Vagina (tissue), 2 donors: ENCODE measurements at regions not wholly inside any gene's neighbourhood (a gene's known extent, or its start where the extent isn't known, plus 50 kb on each side); places are given as distances from the start of the nearest gene placed in this dataset.

Experiments used
- DNase-seq, 2 donors: peaks; one replicate each; pipeline ENCODE4 v3.0.0-alpha.2; 2017; ENCODE audit errors: extremely low spot score in 2 of 2
- H3K27ac ChIP-seq: fragments of 200-600 bp; sonication (generic); one replicate; pipeline ENCODE4 v1.5.1; 2019
- H3K27me3 ChIP-seq: fragments of 200-600 bp; sonication (generic); one replicate; pipeline ENCODE4 v1.5.1; 2019
- H3K36me3 ChIP-seq, 2 donors: fragments of 200-600 bp; sonication (generic); one replicate each; pipeline ENCODE4 v1.5.1; 2017 to 2019
- H3K4me1 ChIP-seq: fragments of 200-600 bp; sonication (generic); one replicate; pipeline ENCODE4 v1.5.1; 2019
- H3K4me3 ChIP-seq, 2 donors: fragments of 200-600 bp; sonication (generic); 1 replicate in 1 of 2; 2 replicates in 1 of 2; pipeline ENCODE4 v1.5.1; 2016 to 2019
- H3K9me3 ChIP-seq: fragments of 200-600 bp; sonication (generic); one replicate; pipeline ENCODE4 v1.5.1; 2019
- POLR2A ChIP-seq, 2 donors: fragments of 450-650 bp; IDR thresholded peaks; one replicate each; pipeline ENCODE4 v1.6.1; 2017; ENCODE audit warnings: antibody characterized with exemption in 2 of 2, mild to moderate bottlenecking in 2 of 2, moderate library complexity in 2 of 2
- POLR2AphosphoS5 ChIP-seq, 2 donors: sonication (generic); formaldehyde crosslinking; IDR thresholded peaks; one replicate each; pipeline ENCODE4 v1.9.0; 2017; ENCODE audit warnings: antibody characterized with exemption in 2 of 2, mild to moderate bottlenecking in 2 of 2, low read depth in 1 of 2; ENCODE audit not compliant: insufficient read depth in 1 of 2
- intact Hi-C: fragments of 100-400 bp; cut with DNase I; formaldehyde crosslinking; loops from one replicate; pipeline ENCODE4 v1.15.1; 2023
- TF ChIP-seq, protein P1 (sequence below), 3 experiments: fragments of 450-650 bp in 2 of 3; fragments of 200-600 bp in 1 of 3; sonication (generic) in 1 of 3; IDR thresholded peaks; one replicate each; pipeline ENCODE4 v1.5.1; 2017 to 2019; ENCODE audit warnings: antibody characterized with exemption in 3 of 3, mild to moderate bottlenecking in 2 of 3, moderate library complexity in 2 of 3

DNA sequence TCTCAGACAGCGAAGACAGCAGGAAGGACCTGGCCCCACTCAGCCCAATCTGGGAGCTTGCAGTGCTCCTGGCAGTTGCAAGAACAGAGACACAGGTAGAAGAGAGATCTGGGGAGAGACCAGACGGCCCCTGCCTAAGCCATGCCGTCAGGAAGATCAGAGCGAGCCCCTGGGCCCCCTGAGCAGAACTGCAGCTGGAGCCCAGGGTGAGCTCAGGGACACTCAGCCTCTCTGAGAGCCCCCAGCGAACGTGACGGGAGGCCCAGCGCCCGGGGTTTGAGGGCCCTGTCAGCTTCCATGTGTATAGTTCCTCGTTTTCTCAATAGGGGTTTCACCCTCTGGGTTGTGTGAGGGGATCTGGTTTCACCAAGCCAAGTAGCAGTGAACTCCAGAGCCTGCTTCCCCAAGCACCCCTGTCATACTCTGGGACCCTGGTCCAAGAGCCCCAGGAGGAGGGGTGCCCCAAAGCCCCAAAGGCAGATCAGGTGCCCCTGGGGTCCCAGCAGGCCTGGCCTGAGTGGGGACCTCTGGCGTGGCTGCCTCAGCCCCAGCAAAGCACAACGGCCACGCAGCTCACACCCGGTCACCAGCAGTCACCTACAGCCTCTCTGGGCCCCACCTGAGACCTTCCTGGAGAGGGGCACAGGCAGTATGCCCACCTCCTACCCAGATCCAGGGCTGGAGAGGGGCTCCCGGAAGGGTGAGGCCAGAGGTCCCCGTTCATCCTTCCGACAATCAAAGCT lies 431.3 kb upstream of the MYT1L start:
- H3K9me3 ChIP-seq, result no peaks in the 10 kb centered on the region
- H3K27me3 ChIP-seq, result no peaks in the 10 kb centered on the region
- peaks cover 18% of the 10 kb centered on the region for H3K4me1 ChIP-seq
- H3K4me3 ChIP-seq, result no peak overlapping the region
- no peak overlapping the region for H3K27ac ChIP-seq
- intact Hi-C loops, result no loop called here
- TF ChIP-seq, protein P1, sequence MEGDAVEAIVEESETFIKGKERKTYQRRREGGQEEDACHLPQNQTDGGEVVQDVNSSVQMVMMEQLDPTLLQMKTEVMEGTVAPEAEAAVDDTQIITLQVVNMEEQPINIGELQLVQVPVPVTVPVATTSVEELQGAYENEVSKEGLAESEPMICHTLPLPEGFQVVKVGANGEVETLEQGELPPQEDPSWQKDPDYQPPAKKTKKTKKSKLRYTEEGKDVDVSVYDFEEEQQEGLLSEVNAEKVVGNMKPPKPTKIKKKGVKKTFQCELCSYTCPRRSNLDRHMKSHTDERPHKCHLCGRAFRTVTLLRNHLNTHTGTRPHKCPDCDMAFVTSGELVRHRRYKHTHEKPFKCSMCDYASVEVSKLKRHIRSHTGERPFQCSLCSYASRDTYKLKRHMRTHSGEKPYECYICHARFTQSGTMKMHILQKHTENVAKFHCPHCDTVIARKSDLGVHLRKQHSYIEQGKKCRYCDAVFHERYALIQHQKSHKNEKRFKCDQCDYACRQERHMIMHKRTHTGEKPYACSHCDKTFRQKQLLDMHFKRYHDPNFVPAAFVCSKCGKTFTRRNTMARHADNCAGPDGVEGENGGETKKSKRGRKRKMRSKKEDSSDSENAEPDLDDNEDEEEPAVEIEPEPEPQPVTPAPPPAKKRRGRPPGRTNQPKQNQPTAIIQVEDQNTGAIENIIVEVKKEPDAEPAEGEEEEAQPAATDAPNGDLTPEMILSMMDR (IDR thresholded peaks at IDR 0.05), result no peak
- no peak for TF ChIP-seq POLR2AphosphoS5 (IDR thresholded peaks at IDR 0.05; ENCODE audit: insufficient read depth in 1 of 2, low read depth in 1 of 2)
- no peak for TF ChIP-seq POLR2A (IDR thresholded peaks at IDR 0.05)
- no peak for DNase-seq
- H3K36me3 ChIP-seq, result no peaks in the 10 kb centered on the region

GRCh38 chr2:2758793-2759367 lies 427.8 kb upstream of the MYT1L start:
- Histone ChIP-seq H3K27me3 (no peaks in the 10 kb centered on the region), H3K4me3 (no peak overlapping the region)
- intact Hi-C loops, result no loop called here

DNA sequence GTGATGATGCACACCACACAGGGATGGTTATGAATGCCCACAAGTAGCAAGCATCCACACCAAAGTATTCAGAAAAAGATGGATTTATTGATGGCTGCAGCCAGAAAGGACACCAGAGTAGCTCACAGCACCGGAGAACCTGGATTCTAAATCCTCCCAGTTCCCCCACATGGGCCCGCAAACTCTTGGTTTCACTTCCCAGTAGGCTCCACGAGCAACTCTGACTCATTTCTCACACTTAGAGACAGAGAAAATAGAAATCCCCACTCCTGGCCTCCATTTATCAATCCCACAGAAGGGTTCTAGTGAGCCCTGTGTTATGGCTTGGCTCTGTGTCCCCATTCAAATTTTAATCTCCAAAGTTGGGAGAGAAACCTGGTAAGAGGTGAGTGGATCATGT lies 426.7 kb upstream of the MYT1L start:
- intact Hi-C loops, result no loop called here
- TF ChIP-seq POLR2A (IDR thresholded peaks at IDR 0.05) (no peak), POLR2AphosphoS5 (IDR thresholded peaks at IDR 0.05; ENCODE audit: insufficient read depth in 1 of 2, low read depth in 1 of 2) (no peak)
- TF ChIP-seq, protein P1 (IDR thresholded peaks at IDR 0.05), result no peak

More at GRCh38 chr2:2758793-2759367, 427.8 kb upstream of the MYT1L start:
- H3K9me3 ChIP-seq, result no peaks in the 10 kb centered on the region
- no peak overlapping the region for H3K27ac ChIP-seq
- H3K36me3 ChIP-seq, result no peaks in the 10 kb centered on the region
- TF ChIP-seq POLR2A (IDR thresholded peaks at IDR 0.05), result no peak
- H3K4me1 ChIP-seq, result peaks cover 13% of the 10 kb centered on the region
- DNase-seq, result no peak

GRCh38 chr2:2756886-2757285 lies 425.8 kb upstream of the MYT1L start:
- Histone ChIP-seq H3K4me3 (no peak overlapping the region), H3K4me1 (no peaks in the 10 kb centered on the region), H3K27me3 (no peaks in the 10 kb centered on the region), H3K36me3 (no peaks in the 10 kb centered on the region), H3K9me3 (no peaks in the 10 kb centered on the region), H3K27ac (no peak overlapping the region)
- TF ChIP-seq, protein P1 (IDR thresholded peaks at IDR 0.05), result no peak
- no peak for TF ChIP-seq POLR2AphosphoS5 (IDR thresholded peaks at IDR 0.05; ENCODE audit: insufficient read depth in 1 of 2, low read depth in 1 of 2)
- TF ChIP-seq POLR2A (IDR thresholded peaks at IDR 0.05), result no peak
- no peak for DNase-seq
- intact Hi-C loops, result no loop called here

More for the DNA sequence above, 426.7 kb upstream of the MYT1L start:
- no peak overlapping the region for H3K4me3 ChIP-seq
- no peak for DNase-seq
- H3K27ac ChIP-seq, result no peak overlapping the region
- H3K27me3 ChIP-seq, result no peaks in the 10 kb centered on the region
- peaks cover 2% of the 10 kb centered on the region for H3K4me1 ChIP-seq
- no peaks in the 10 kb centered on the region for H3K9me3 ChIP-seq
- H3K36me3 ChIP-seq, result no peaks in the 10 kb centered on the region

DNA sequence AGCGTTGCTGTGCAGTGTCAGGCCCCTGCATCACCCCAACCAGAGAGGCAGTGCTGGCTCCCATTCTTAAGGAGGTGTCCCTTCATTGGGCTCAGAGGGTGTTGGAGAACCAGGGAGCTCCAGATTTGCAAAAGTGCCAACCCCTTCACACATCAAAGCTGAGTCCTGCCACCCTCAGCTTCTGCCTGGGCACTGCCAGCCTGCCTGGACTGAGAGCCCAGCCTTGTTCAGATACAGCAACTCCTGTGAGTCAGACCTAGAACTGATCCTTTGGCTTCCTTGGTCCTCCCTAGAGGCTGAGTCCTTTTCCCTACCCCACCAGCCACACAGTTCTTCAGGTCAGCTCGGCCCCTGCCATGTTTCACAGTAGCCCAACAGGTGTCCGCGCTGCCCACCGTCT lies 424.9 kb upstream of the MYT1L start:
- intact Hi-C loops, result no loop called here

More for the DNA sequence above, 424.9 kb upstream of the MYT1L start:
- DNase-seq, result no peak
- TF ChIP-seq, protein P1 (IDR thresholded peaks at IDR 0.05), result no peak
- no peak for TF ChIP-seq POLR2A (IDR thresholded peaks at IDR 0.05)
- no peak for TF ChIP-seq POLR2AphosphoS5 (IDR thresholded peaks at IDR 0.05; ENCODE audit: insufficient read depth in 1 of 2, low read depth in 1 of 2)
- no peaks in the 10 kb centered on the region for H3K27me3 ChIP-seq
- no peak overlapping the region for H3K4me3 ChIP-seq
- no peaks in the 10 kb centered on the region for H3K4me1 ChIP-seq
- no peak overlapping the region for H3K27ac ChIP-seq
- no peaks in the 10 kb centered on the region for H3K9me3 ChIP-seq
- H3K36me3 ChIP-seq, result no peaks in the 10 kb centered on the region
